GM18867 (cell line): ENCODE measurements at regions not wholly inside any gene's neighbourhood (a gene's known extent, or its start where the extent isn't known, plus 50 kb on each side); places are given as distances from the start of the nearest gene placed in this dataset.

ENCODE experiments used
- ATAC-seq: cut with Tn5 transposase; IDR thresholded peaks from one replicate; pipeline ENCODE4 v1.9.1; 2021; ENCODE audit warnings: mild to moderate bottlenecking, moderate library complexity; ENCODE audit not compliant: unreplicated experiment

- ATAC-seq = no peak
Observed at GRCh38 chr6:140069576-140069975, 695.1 kb upstream of the CITED2 start.

GRCh38 chr6:140068801-140069200 lies 694.4 kb upstream of the CITED2 start:
- ATAC-seq = no peak

- no peak for ATAC-seq
Observed at GRCh38 chr6:140064366-140064765, 689.9 kb upstream of the CITED2 start.

- no peak for ATAC-seq
Observed at GRCh38 chr6:140063021-140063399, 688.6 kb upstream of the CITED2 start.

DNA sequence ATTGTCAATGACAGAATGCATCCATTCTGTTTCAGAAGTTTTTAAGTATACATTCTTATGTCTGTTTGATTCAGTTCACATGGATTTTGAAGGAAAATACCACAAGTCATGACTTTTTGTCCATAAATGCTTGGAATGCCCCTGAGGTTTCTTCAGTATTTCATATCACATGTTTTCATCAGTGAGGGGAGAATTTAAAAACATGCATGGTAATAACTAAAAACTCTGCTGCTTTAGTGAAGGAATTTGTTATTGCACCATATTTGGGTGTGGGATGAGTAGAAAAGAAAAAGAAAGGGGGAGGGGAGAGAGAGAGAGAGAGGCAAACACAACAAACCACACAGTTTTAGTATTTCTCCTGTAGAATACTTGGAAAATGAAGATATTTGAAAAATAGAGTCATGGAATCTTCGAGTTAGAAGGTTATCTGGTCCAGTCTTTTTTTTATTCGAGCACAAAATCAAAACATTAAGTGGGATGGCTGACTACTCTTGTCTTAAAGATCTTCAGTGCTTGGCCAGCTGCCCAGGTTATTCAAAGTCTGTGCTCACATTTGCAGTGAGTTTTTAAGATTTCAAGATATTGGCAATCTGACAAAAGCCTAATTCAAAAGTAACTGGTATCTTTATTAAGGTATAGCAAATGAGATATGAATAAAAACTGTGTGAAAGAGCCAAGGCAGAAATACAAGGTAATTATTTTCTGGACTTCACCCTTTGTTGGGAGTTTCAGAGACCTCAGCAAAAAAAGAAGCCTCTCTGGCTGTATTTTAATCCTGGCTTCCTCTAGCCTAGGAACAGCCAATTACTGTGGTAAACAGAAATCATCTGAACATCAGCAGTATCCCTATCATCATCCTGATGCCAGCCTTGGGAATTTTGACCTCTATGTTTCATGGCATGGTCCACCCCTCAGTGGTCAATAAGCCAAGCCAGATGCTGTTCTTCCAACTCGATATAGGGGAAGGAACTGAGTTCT lies 687.9 kb upstream of the CITED2 start:
- no peak for ATAC-seq

DNA sequence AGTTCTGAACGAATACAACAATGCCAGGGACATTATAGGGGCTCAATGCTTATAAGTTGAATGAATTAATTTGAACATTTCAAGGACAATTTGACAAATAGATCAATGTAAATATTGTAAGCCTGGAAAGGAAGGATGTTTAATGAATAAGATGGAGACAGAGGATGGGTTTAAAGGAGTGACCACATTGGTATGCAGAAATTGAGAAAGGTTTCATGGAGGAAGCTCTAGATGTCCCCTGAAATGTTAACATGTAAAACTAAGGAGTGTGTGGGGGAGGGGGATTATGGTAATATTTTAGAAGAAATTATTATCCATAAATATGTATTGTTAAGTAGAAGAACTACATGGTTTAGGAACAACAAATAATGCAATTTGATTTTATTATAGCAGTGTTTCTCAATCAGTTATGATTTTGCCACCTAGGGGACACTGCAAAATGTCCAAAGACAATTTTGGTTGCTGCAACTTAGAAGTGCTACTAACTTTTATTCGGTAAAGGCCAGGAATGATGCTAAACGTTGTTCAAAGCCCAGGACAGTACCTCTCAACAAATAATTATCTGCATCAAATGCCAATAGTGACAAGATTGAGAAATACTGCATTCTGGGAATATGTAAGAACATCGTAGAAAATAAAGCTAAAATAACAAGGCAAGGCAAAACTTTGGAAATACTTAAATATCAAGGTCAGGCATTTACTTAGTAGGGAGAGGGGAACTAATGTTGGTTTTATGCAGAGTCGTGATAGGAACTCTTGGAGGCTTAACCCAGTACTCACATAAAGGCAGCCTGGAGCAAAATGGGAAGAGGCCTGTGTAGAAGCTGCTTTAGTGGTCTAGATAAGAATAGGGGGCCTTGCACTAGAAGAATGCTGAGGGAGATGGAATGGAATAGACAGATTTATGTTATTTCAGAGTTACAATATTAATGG lies 686.9 kb upstream of the CITED2 start:
- no peak for ATAC-seq

- ATAC-seq = no peak
Observed at GRCh38 chr6:140059947-140060346, 685.5 kb upstream of the CITED2 start.

GRCh38 chr6:140058863-140059262 lies 684.4 kb upstream of the CITED2 start:
- no peak for ATAC-seq

GRCh38 chr6:140052736-140053729 lies 678.6 kb upstream of the CITED2 start:
- ATAC-seq = no peak

- no peak for ATAC-seq
Observed at GRCh38 chr6:140051521-140052512, 677.4 kb upstream of the CITED2 start.

- no peak for ATAC-seq
Observed at GRCh38 chr6:140050101-140050995, 675.9 kb upstream of the CITED2 start.

- ATAC-seq = no peak
Observed at GRCh38 chr6:140049251-140049650, 674.8 kb upstream of the CITED2 start.

- ATAC-seq = no peak
Observed at GRCh38 chr6:140048202-140048790, 673.8 kb upstream of the CITED2 start.

- no peak for ATAC-seq
Observed at GRCh38 chr6:140047321-140047720, 672.9 kb upstream of the CITED2 start.

DNA sequence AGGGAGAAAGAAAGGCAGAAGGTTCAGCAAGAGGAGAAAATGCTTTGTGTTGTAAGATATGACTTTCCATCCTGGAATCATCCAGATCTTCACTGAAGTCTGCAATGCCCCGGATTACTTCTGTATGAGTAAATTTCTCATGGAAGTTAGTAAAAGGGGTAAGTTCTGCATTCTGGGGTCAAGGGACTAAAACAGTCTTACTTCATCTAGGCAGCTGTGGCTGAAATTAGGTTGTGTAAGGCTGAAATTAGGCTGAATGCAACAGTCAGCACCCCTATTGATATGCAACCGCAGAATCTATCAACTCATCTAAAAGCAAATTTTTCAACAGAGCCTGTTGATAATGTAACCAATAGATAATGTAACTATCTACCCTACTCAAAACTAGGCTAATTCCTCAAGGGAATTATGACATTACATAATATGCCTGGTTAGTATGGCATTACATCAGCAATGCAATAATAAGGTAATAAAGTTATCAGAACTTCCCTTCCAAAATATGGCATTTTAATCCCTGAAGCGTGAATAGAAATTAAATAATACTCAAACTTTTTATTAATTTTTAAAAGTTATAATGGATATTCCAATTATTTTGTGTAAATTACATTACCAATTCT lies 671.7 kb upstream of the CITED2 start:
- ATAC-seq = no peak

DNA sequence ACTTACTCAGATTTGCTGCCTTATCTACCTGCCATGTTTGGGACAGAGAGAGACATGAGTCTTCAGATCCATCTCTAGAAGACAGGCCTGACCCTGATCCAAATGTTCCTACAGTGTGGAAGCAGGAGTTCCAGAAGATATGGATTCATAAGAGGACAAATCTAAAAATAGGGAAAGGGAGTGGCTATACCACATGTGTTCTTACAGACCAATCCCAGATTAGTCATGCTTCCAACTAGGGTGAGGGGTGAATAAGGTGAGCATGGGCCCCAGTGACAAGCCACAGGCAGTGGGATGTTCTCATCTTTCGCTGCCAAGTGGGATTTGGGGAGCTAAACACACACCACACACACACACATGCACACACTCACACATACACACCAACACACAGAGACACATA lies 670.7 kb upstream of the CITED2 start:
- ATAC-seq = no peak

GRCh38 chr6:140044626-140045025 lies 670.2 kb upstream of the CITED2 start:
- no peak for ATAC-seq
